Endothelial cell of umbilical vein (primary cell): ENCODE measurements at regions not wholly inside any gene's neighbourhood (a gene's known extent, or its start where the extent isn't known, plus 50 kb on each side); places are given as distances from the start of the nearest gene placed in this dataset.

ENCODE experiments used
- BruUV-seq: library from RNA; stranded (reverse); fragments of 400-500 nt; replicated peaks from 2 replicates; lab custom pipeline; 2021; lab: Mats Ljungman, UMichigan
- CTCF ChIA-PET: fragments of 300-600, 350-600 bp; sonication (Branson Sonifier 250); formaldehyde crosslinking; loops from one replicate; lab custom pipeline; 2021; ENCODE audit warnings: antibody characterized with exemption, inconsistent platforms; lab: Charles Lee
- POLR2A ChIA-PET: fragments of 300-600, 350-600 bp; sonication (Branson Sonifier 250); formaldehyde crosslinking; loops from one replicate; lab custom pipeline; 2021; ENCODE audit warnings: antibody characterized with exemption, inconsistent platforms; lab: Charles Lee
- DNase-seq: peaks from one replicate; pipeline ENCODE4 v3.0.0-alpha.2; 2011; ENCODE audit warnings: low read depth, low spot score
- FAIRE-seq: peaks from 2 replicates; lab custom pipeline; 2011; peaks lifted over from hg19 to GRCh38; lab: Jason Lieb, UNC
- H2AFZ ChIP-seq: 2 replicates; pipeline ENCODE4 v1.6.0; 2012; ENCODE audit warnings: low read depth, low read length, control low read depth, inconsistent platforms
- H3K27ac ChIP-seq: 2 replicates; pipeline ENCODE4 v1.5.1; 2011; ENCODE audit warnings: low read depth, mild to moderate bottlenecking, control low read depth, low read length, moderate library complexity; ENCODE audit not compliant: insufficient read depth
- H3K27me3 ChIP-seq, 2 experiments: 2 replicates each; pipeline versions ENCODE4 v1.6.0 to v1.6.1; 2011; ENCODE audit warnings: low read length in 2 of 2, mixed read lengths in 1 of 2; ENCODE audit not compliant: control insufficient read depth in 2 of 2, insufficient read depth in 2 of 2
- H3K36me3 ChIP-seq, 2 experiments: 2 replicates in 1 of 2; 3 replicates in 1 of 2; pipeline ENCODE4 v1.5.1; 2011; ENCODE audit warnings: low read length in 2 of 2, mild to moderate bottlenecking in 1 of 2, moderate library complexity in 1 of 2; ENCODE audit not compliant: control insufficient read depth in 2 of 2, insufficient read depth in 2 of 2; ENCODE audit errors: extremely low read depth in 1 of 2
- H3K4me1 ChIP-seq: 3 replicates; pipeline ENCODE4 v1.5.1; 2011; ENCODE audit warnings: mild to moderate bottlenecking, low read length; ENCODE audit not compliant: control insufficient read depth, insufficient read depth; ENCODE audit errors: extremely low read depth
- H3K4me2 ChIP-seq: 2 replicates; pipeline ENCODE4 v1.6.1; 2011; ENCODE audit warnings: low read length, control low read depth, mixed read lengths; ENCODE audit not compliant: insufficient read depth
- H3K4me3 ChIP-seq, 3 experiments: fragments of 200-600 bp in 1 of 3; sonication (generic), shearing (Covaris generic) in 1 of 3; replicated peaks in 1 of 3; 2 replicates each; pipeline ENCODE4 v1.5.1; 2011 to 2016; ENCODE audit warnings: control low read depth in 3 of 3, low read length in 3 of 3, mild to moderate bottlenecking in 2 of 3, inconsistent platforms in 1 of 3, low read depth in 1 of 3, moderate library complexity in 1 of 3; ENCODE audit not compliant: insufficient read depth in 1 of 3
- H3K79me2 ChIP-seq: 2 replicates; pipeline ENCODE4 v1.6.0; 2012; ENCODE audit warnings: low read length, inconsistent platforms; ENCODE audit not compliant: control insufficient read depth, insufficient read depth
- H3K9ac ChIP-seq: replicated peaks from 2 replicates; pipeline ENCODE3; 2011; ENCODE audit warnings: low read length, control low read depth; ENCODE audit not compliant: insufficient read depth; ENCODE audit errors: extremely low read depth
- H3K9me1 ChIP-seq: replicated peaks from 3 replicates; pipeline ENCODE4 v1.6.0; 2011; ENCODE audit warnings: mild to moderate bottlenecking, low read length; ENCODE audit not compliant: control insufficient read depth, insufficient read depth; ENCODE audit errors: extremely low read depth
- H3K9me3 ChIP-seq: replicated peaks from 2 replicates; pipeline ENCODE4 v1.5.1; 2012; ENCODE audit warnings: low read length, inconsistent platforms; ENCODE audit not compliant: control insufficient read depth, insufficient read depth
- H4K20me1 ChIP-seq: replicated peaks from 2 replicates; pipeline ENCODE3; 2011; ENCODE audit warnings: mild to moderate bottlenecking, low read length; ENCODE audit not compliant: control insufficient read depth, insufficient read depth; ENCODE audit errors: extremely low read depth
- CTCF ChIP-seq, 2 donors: IDR thresholded peaks; 1 replicate in 1 of 2; 2 replicates in 1 of 2; pipeline ENCODE4 v1.5.1; 2011; ENCODE audit warnings: low read length in 2 of 2, mild to moderate bottlenecking in 2 of 2, moderate library complexity in 2 of 2, control low read depth in 1 of 2, inconsistent platforms in 1 of 2, low read depth in 1 of 2; ENCODE audit not compliant: insufficient read depth in 1 of 2; ENCODE audit errors: extremely low read depth in 1 of 2
- FOS ChIP-seq: IDR thresholded peaks from 2 replicates; pipeline ENCODE4 v1.6.1; 2011; ENCODE audit warnings: mild to moderate bottlenecking, low read length, moderate library complexity, borderline replicate concordance; ENCODE audit not compliant: insufficient read depth
- GATA2 ChIP-seq: IDR thresholded peaks from 2 replicates; pipeline ENCODE4 v1.7.0; 2011; ENCODE audit warnings: low read depth, mild to moderate bottlenecking, moderate library complexity, mixed read lengths, low read length; ENCODE audit not compliant: insufficient read length, insufficient read depth
- MAX ChIP-seq: IDR thresholded peaks from 2 replicates; pipeline ENCODE4 v1.6.1; 2011; ENCODE audit not compliant: insufficient read depth, insufficient read length
- MYC ChIP-seq: IDR thresholded peaks from one replicate; pipeline ENCODE4 v1.6.1; 2011; ENCODE audit warnings: mild to moderate bottlenecking, low read depth, low read length
- POLR2A ChIP-seq: IDR thresholded peaks from 2 replicates; pipeline ENCODE4 v1.6.1; 2012; ENCODE audit warnings: low read depth, mild to moderate bottlenecking, control low read depth, low read length
- POLR2AphosphoS5 ChIP-seq: IDR thresholded peaks from 2 replicates; pipeline ENCODE4 v1.6.1; 2012; ENCODE audit warnings: low read depth, mild to moderate bottlenecking, control low read depth, low read length, moderate library complexity; ENCODE audit not compliant: insufficient read depth
- dilution Hi-C: fragments of 300-500 bp; cut with MboI; formaldehyde crosslinking; loops from one replicate; pipeline ENCODE4 v1.15.0; 2019; ENCODE audit warnings: low sequenced_read_pairs; ENCODE audit not compliant: extremely low pct_ligation_motif_present
- intact Hi-C: fragments of 100-400 bp; cut with micrococcal nuclease; formaldehyde crosslinking; loops from one replicate; pipeline ENCODE4 v1.10.0; 2022

GRCh38 chr6:97459986-97460385, 177.0 kb upstream of the MMS22L start:
- intact Hi-C loops (no loop called here), dilution Hi-C loops (no loop called here)
- no peaks in the 10 kb centered on the region for H4K20me1 ChIP-seq
- no peaks in the 10 kb centered on the region for H3K4me1 ChIP-seq
- no peaks in the 10 kb centered on the region for H3K27me3 ChIP-seq
- BruUV-seq: no TSS peak
- CTCF ChIA-PET: interaction anchor here (1.3 kb wide), 1 partner anchor 1659 kb away, joined by 3 read pairs; no protein-coding TSS in a partner anchor
- H3K79me2 ChIP-seq: no peaks in the 10 kb centered on the region
- no peaks in the 10 kb centered on the region for H3K9me3 ChIP-seq
- POLR2A ChIA-PET: no interaction called here
- H3K27ac ChIP-seq: no peak overlapping the region
- H3K4me3 ChIP-seq: no peak overlapping the region
- H3K9me1 ChIP-seq: no peaks in the 10 kb centered on the region
- DNase-seq (no peak), FAIRE-seq (no peak)
- H3K9ac ChIP-seq: no peak overlapping the region
- TF ChIP-seq CTCF (IDR thresholded peaks at IDR 0.05; ENCODE audit: extremely low read depth in 1 of 2, insufficient read depth in 1 of 2, low read depth in 1 of 2, low read length in 2 of 2): no peak
- H3K36me3 ChIP-seq: no peaks in the 10 kb centered on the region
- H3K4me2 ChIP-seq: no peak overlapping the region
- no peak overlapping the region for H2AFZ ChIP-seq

- Histone ChIP-seq H3K27me3 (no peaks in the 10 kb centered on the region), H4K20me1 (no peaks in the 10 kb centered on the region), H3K9me3 (no peaks in the 10 kb centered on the region), H3K4me3 (no peak overlapping the region), H3K9me1 (no peaks in the 10 kb centered on the region), H3K9ac (no peak overlapping the region), H3K4me1 (no peaks in the 10 kb centered on the region), H3K79me2 (no peaks in the 10 kb centered on the region), H3K4me2 (no peak overlapping the region), H3K27ac (no peak overlapping the region), H2AFZ (no peak overlapping the region), H3K36me3 (no peaks in the 10 kb centered on the region)
- POLR2A ChIA-PET: no interaction called here
- BruUV-seq: no TSS peak
- TF ChIP-seq MYC (no peak), FOS (no peak), POLR2A (no peak), MAX (no peak), POLR2AphosphoS5 (no peak), GATA2 (no peak)
- CTCF ChIA-PET: interaction anchor here (1.1 to 1.3 kb wide), 2 partner anchors 13 to 1659 kb away, joined by 3 read pairs; no protein-coding TSS in a partner anchor
- intact Hi-C loops (no loop called here), dilution Hi-C loops (no loop called here)
- DNase-seq (no peak), FAIRE-seq (no peak)
Observed at GRCh38 chr6:97460394-97461080, 177.5 kb upstream of the MMS22L start.
